A549 (cell line): ENCODE measurements at regions not wholly inside any gene's neighbourhood (a gene's known extent, or its start where the extent isn't known, plus 50 kb on each side); places are given as distances from the start of the nearest gene placed in this dataset.

Source experiments
- ATAC-seq, 2 experiments: fragments of 200-7000 bp in 1 of 2; fragments of >200 bp in 1 of 2; cut with Nextera tagmentation in 1 of 2; cut with Tn5 transposase in 1 of 2; 3 replicates each; pipeline versions ENCODE4 v1.8.0 to v1.9.1; 2018 to 2020; ENCODE audit warnings: mild to moderate bottlenecking in 1 of 2, moderate library complexity in 1 of 2
- CTCF ChIA-PET: fragments of 300-600 bp; sonication (Branson Sonifier 250); formaldehyde crosslinking; extraction: SDS; loops from one replicate; lab custom pipeline; 2021; ENCODE audit warnings: antibody characterized with exemption, inconsistent platforms; lab: Yijun Ruan, JAX
- POLR2A ChIA-PET: fragments of 350-600 bp; formaldehyde crosslinking; extraction: SDS; loops from one replicate; lab custom pipeline; 2021; ENCODE audit warnings: antibody characterized with exemption, inconsistent platforms; lab: Yijun Ruan, JAX
- DNase-seq, 2 experiments: peaks; one replicate each; pipeline versions ENCODE4 v3.0.0 to v3.0.0-alpha.2; 2011 to 2016; ENCODE audit warnings: low read depth in 1 of 2, low spot score in 1 of 2
- FAIRE-seq: peaks from 2 replicates; lab custom pipeline; 2011; peaks lifted over from hg19 to GRCh38; lab: Jason Lieb, UNC
- H3K27ac ChIP-seq, 2 experiments: fragments of >200 bp; sonication (Bioruptor Twin); formaldehyde crosslinking; 3 replicates each; pipeline ENCODE4 v1.5.1; 2016 to 2017
- H3K4me1 ChIP-seq: fragments of >200 bp; sonication (Bioruptor Twin); formaldehyde crosslinking; 3 replicates; pipeline ENCODE4 v1.6.1; 2016
- H3K4me2 ChIP-seq: fragments of >200 bp; sonication (Bioruptor Twin); formaldehyde crosslinking; 3 replicates; pipeline ENCODE4 v1.6.1; 2016
- H3K4me3 ChIP-seq: fragments of >200 bp; sonication (Bioruptor Twin); formaldehyde crosslinking; 3 replicates; pipeline ENCODE4 v1.5.1; 2016
- H3K9me3 ChIP-seq: fragments of >200 bp; sonication (Bioruptor Twin); formaldehyde crosslinking; 3 replicates; pipeline ENCODE4 v1.6.1; 2016
- BCL3 ChIP-seq: fragments of >200 bp; sonication (Bioruptor Twin); formaldehyde crosslinking; IDR thresholded peaks from 3 replicates; pipeline ENCODE4 v1.6.1; 2016
- CBX8 ChIP-seq: fragments of 200-600 bp; sonication (generic); IDR thresholded peaks from 2 replicates; pipeline ENCODE4 v1.6.1; 2016
- CHD2 ChIP-seq: fragments of 150-350 bp; IDR thresholded peaks from 2 replicates; pipeline ENCODE4 v1.6.1; 2014; ENCODE audit warnings: low read length; ENCODE audit not compliant: partially characterized antibody
- CHD4 ChIP-seq: fragments of 200-600 bp; sonication (generic); IDR thresholded peaks from 2 replicates; pipeline ENCODE4 v1.6.1; 2016; ENCODE audit warnings: antibody characterized with exemption, mild to moderate bottlenecking, borderline replicate concordance
- EHMT2 ChIP-seq: fragments of 200-600 bp; sonication (generic); IDR thresholded peaks from 2 replicates; pipeline ENCODE4 v1.6.1; 2016; ENCODE audit warnings: antibody characterized with exemption, low read depth, mild to moderate bottlenecking, moderate library complexity
- ELK1 ChIP-seq: fragments of 150-350 bp; IDR thresholded peaks from 2 replicates; pipeline ENCODE4 v1.6.1; 2014; ENCODE audit warnings: low read depth, mild to moderate bottlenecking, low read length
- ESRRA ChIP-seq: fragments of 150-350 bp; IDR thresholded peaks from 2 replicates; pipeline ENCODE4 v1.6.1; 2014; ENCODE audit warnings: mild to moderate bottlenecking, low read length, borderline replicate concordance
- FOSL2 ChIP-seq, 2 experiments: fragments of 450-650 bp in 1 of 2; fragments of >200 bp in 1 of 2; sonication (Bioruptor Twin) in 1 of 2; formaldehyde crosslinking; IDR thresholded peaks; 2 replicates each; pipeline versions ENCODE4 v1.5.0 to v1.6.1; 2016 to 2020; ENCODE audit warnings: mild to moderate bottlenecking in 1 of 2, moderate library complexity in 1 of 2
- HOXA7 ChIP-seq: fragments of 250-450 bp; sonication (Bioruptor Pico); IDR thresholded peaks from 2 replicates; pipeline ENCODE4 v1.5.0; 2020; ENCODE audit warnings: mild to moderate bottlenecking, moderate library complexity
- HOXB5 ChIP-seq: fragments of 250-450 bp; sonication (Bioruptor Pico); IDR thresholded peaks from 2 replicates; pipeline ENCODE4 v1.5.0; 2020; ENCODE audit warnings: mild to moderate bottlenecking, moderate library complexity
- JUN ChIP-seq, 2 experiments: fragments of >200 bp; sonication (Bioruptor Twin); formaldehyde crosslinking; IDR thresholded peaks; 2 replicates in 1 of 2; 3 replicates in 1 of 2; pipeline ENCODE4 v1.6.1; 2016 to 2017
- KDM1A ChIP-seq: fragments of 200-600 bp; sonication (generic); IDR thresholded peaks from 2 replicates; pipeline ENCODE4 v1.6.1; 2016; ENCODE audit warnings: low read depth, mild to moderate bottlenecking
- KDM5A ChIP-seq: fragments of 200-600 bp; sonication (generic); IDR thresholded peaks from 2 replicates; pipeline ENCODE4 v1.6.1; 2016; ENCODE audit warnings: antibody characterized with exemption, mild to moderate bottlenecking
- MAZ ChIP-seq: fragments of 150-350 bp; IDR thresholded peaks from 2 replicates; pipeline ENCODE4 v1.6.1; 2014; ENCODE audit warnings: antibody characterized with exemption, low read depth, low read length, borderline replicate concordance
- POLR2A ChIP-seq: IDR thresholded peaks from 2 replicates; pipeline ENCODE4 v1.6.1; 2012; ENCODE audit warnings: mild to moderate bottlenecking, low read length
- RARB ChIP-seq: fragments of 250-450 bp; sonication (Bioruptor Pico); IDR thresholded peaks from 2 replicates; pipeline ENCODE4 v1.8.0; 2021; ENCODE audit warnings: mild to moderate bottlenecking, moderate library complexity
- RCOR1 ChIP-seq: fragments of 150-350 bp; IDR thresholded peaks from 2 replicates; pipeline ENCODE4 v1.6.1; 2014; ENCODE audit warnings: antibody characterized with exemption, low read length, low read depth
- RFX5 ChIP-seq: fragments of 450-650 bp; IDR thresholded peaks from 2 replicates; pipeline ENCODE4 v1.7.1; 2014; ENCODE audit warnings: antibody characterized with exemption, mild to moderate bottlenecking, moderate library complexity
- RNF2 ChIP-seq: fragments of 200-600 bp; sonication (generic); IDR thresholded peaks from 2 replicates; pipeline ENCODE4 v1.6.1; 2016; ENCODE audit warnings: low read depth, mild to moderate bottlenecking, antibody characterized with exemption, moderate library complexity, borderline replicate concordance
- ZC3H11A ChIP-seq: fragments of 450-650 bp; IDR thresholded peaks from 2 replicates; pipeline ENCODE4 v1.6.1; 2014; ENCODE audit warnings: antibody characterized with exemption, mild to moderate bottlenecking
- WGBS: methylation state at CpG from one replicate; pipeline ENCODE4 v1.1.6; 2017; ENCODE audit errors: missing lambda C conversion rate; 5-methylcytosine and 5-hydroxymethylcytosine counted together
- TF ChIP-seq, protein P1 (sequence below): fragments of 250-450 bp; sonication (Bioruptor Pico); IDR thresholded peaks from 2 replicates; pipeline ENCODE4 v1.5.0; 2021; ENCODE audit warnings: mild to moderate bottlenecking, moderate library complexity, borderline replicate concordance
- TF ChIP-seq, protein P2 (sequence below): IDR thresholded peaks from 2 replicates; pipeline ENCODE4 v1.6.1; 2012

DNA sequence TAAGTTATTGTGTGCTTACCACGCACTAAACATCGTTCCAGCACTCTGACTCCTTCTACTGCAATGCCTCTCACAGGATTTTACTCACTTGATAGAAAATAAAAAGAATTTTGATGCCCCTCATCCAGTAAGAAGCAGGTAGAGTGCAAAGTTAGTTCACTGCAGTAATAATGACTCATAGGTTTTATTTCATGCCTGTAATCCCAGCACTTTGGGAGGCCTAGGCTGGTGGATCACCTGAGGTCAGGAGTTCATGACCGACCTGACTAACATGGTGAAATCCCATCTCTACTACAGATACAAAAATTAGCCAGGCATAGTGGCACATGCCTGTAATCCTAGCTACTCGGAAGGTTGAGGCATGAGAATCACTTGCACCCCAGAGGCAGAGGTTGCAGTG, 190.6 kb downstream of the RAD51AP2 start:
- ChIA-PET CTCF (interaction anchor here (1.0 kb wide), 1 partner anchor 18 kb away, joined by 3 read pairs; no protein-coding TSS in a partner anchor), POLR2A (no interaction called here)
- no peak overlapping the region for H3K27ac ChIP-seq
- no peak for ATAC-seq
- TF ChIP-seq, protein P1, sequence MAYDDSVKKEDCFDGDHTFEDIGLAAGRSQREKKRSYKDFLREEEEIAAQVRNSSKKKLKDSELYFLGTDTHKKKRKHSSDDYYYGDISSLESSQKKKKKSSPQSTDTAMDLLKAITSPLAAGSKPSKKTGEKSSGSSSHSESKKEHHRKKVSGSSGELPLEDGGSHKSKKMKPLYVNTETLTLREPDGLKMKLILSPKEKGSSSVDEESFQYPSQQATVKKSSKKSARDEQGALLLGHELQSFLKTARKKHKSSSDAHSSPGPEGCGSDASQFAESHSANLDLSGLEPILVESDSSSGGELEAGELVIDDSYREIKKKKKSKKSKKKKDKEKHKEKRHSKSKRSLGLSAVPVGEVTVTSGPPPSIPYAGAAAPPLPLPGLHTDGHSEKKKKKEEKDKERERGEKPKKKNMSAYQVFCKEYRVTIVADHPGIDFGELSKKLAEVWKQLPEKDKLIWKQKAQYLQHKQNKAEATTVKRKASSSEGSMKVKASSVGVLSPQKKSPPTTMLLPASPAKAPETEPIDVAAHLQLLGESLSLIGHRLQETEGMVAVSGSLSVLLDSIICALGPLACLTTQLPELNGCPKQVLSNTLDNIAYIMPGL (CRISPR knock-in tag): no peak
- no peak for TF ChIP-seq KDM1A
- TF ChIP-seq RARB (CRISPR knock-in tag): no peak
- DNase-seq: no peak
- no peaks in the 10 kb centered on the region for H3K4me1 ChIP-seq
- 33% methylated on average over 4 of the region's 4 CpGs for WGBS
- no peak overlapping the region for H3K4me3 ChIP-seq
- FAIRE-seq: no peak
- no peak overlapping the region for H3K4me2 ChIP-seq
- H3K9me3 ChIP-seq: no peaks in the 10 kb centered on the region

DNA sequence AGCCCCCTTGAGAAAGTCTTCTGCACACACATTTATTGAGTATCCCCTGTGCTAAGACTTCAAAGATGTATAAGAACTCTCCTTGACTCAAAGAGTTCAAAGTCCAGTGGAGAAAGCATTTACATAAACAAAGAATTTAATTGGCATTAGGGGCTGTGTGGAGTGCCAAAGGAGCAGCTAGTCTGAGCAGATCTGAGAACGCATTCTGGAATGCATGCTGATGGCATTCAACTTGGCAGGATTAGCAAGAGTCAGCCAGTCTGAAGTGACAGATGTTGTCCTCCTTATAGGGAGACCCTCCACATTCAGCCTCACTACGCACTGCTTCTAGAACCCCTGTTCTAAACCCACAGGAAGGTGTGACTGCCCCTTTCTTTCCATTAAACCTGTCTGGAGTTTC, 191.5 kb downstream of the RAD51AP2 start:
- TF ChIP-seq EHMT2 (no peak), FOSL2 (IDR thresholded peaks at IDR 0.05) (no peak), FOSL2 (CRISPR knock-in tag; IDR thresholded peaks at IDR 0.05) (no peak), POLR2A (no peak), KDM5A (no peak), CBX8 (no peak), HOXB5 (no peak), RCOR1 (no peak), ELK1 (no peak), MAZ (no peak), ZC3H11A (no peak), RNF2 (no peak), ESRRA (no peak), BCL3 (no peak), JUN (IDR thresholded peaks at IDR 0.05) (no peak), RFX5 (no peak), CHD2 (no peak), CHD4 (no peak), HOXA7 (CRISPR knock-in tag) (no peak)
- TF ChIP-seq, protein P2, sequence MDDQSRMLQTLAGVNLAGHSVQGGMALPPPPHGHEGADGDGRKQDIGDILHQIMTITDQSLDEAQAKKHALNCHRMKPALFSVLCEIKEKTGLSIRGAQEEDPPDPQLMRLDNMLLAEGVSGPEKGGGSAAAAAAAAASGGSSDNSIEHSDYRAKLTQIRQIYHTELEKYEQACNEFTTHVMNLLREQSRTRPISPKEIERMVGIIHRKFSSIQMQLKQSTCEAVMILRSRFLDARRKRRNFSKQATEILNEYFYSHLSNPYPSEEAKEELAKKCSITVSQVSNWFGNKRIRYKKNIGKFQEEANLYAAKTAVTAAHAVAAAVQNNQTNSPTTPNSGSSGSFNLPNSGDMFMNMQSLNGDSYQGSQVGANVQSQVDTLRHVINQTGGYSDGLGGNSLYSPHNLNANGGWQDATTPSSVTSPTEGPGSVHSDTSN: no peak
- H3K4me2 ChIP-seq: no peak overlapping the region
- WGBS: 72% methylated on average over 2 of the region's 2 CpGs
- H3K27ac ChIP-seq: no peak overlapping the region
- CTCF ChIA-PET: interaction anchor here (0.9 to 1.4 kb wide), 3 partner anchors 17 to 29 kb away, joined by 3 to 4 read pairs (median 3); no protein-coding TSS in a partner anchor
- no peak for ATAC-seq
- no peak overlapping the region for H3K4me3 ChIP-seq
- no peaks in the 10 kb centered on the region for H3K9me3 ChIP-seq
- FAIRE-seq: no peak
- no peak for DNase-seq
- no peaks in the 10 kb centered on the region for H3K4me1 ChIP-seq
- POLR2A ChIA-PET: no interaction called here
